ENCODE measurements at regions not wholly inside any gene's neighbourhood (a gene's known extent, or its start where the extent isn't known, plus 50 kb on each side); places are given as distances from the start of the nearest gene placed in this dataset.

- intact Hi-C loops (cut with micrococcal nuclease; ENCODE audit: unreplicated experiment), result no loop called here
- H3K9me3 Mint-ChIP-seq (ENCODE audit: unreplicated experiment), result no peaks in the 10 kb centered on the region
- ChIA-PET CTCF (no interaction called here), POLR2A (no interaction called here)
- H3K27me3 ChIP-seq (replicated peaks; ENCODE audit: control insufficient read depth, insufficient read depth, low read length), result no peaks in the 10 kb centered on the region
- no peak overlapping the region for H3K4me3 ChIP-seq (ENCODE audit: low read depth, low read length)
- H3K4me1 Mint-ChIP-seq (ENCODE audit: low read depth, unreplicated experiment), result no peaks in the 10 kb centered on the region
- no peak for TF ChIP-seq CTCF (IDR thresholded peaks at IDR 0.05; ENCODE audit: insufficient read depth in 1 of 2, low read depth in 1 of 2, low read length in 1 of 2, severe bottlenecking in 1 of 2, unreplicated experiment in 1 of 2)
- no peaks in the 10 kb centered on the region for H3K36me3 Mint-ChIP-seq (ENCODE audit: insufficient read depth, unreplicated experiment)
- H3K4me1 ChIP-seq, result no peaks in the 10 kb centered on the region
- peaks cover 31% of the 10 kb centered on the region for H3K27me3 Mint-ChIP-seq (ENCODE audit: insufficient read depth, unreplicated experiment)
- no peak overlapping the region for H3K4me3 Mint-ChIP-seq (ENCODE audit: unreplicated experiment)
- BruUV-seq (replicated peaks), result no TSS peak
- no peaks in the 10 kb centered on the region for H3K36me3 ChIP-seq (ENCODE audit: control insufficient read depth, insufficient read depth, low read length)
- no peak for DNase-seq
- H3K27ac Mint-ChIP-seq (ENCODE audit: unreplicated experiment), result no peak overlapping the region
- no peaks in the 10 kb centered on the region for H3K9me3 ChIP-seq
Observed at GRCh38 chr1:208515129-208515528, 270.9 kb upstream of the PLXNA2 start.

GRCh38 chr1:208516780-208517179 lies 272.6 kb upstream of the PLXNA2 start:
- H3K4me3 Mint-ChIP-seq (ENCODE audit: unreplicated experiment), result no peak overlapping the region
- H3K27me3 Mint-ChIP-seq (ENCODE audit: insufficient read depth, unreplicated experiment), result peaks cover 31% of the 10 kb centered on the region
- DNase-seq, result no peak
- Histone ChIP-seq H3K9me3 (no peaks in the 10 kb centered on the region), H3K4me1 (no peaks in the 10 kb centered on the region), H3K27me3 (replicated peaks; ENCODE audit: control insufficient read depth, insufficient read depth, low read length) (no peaks in the 10 kb centered on the region), H3K36me3 (ENCODE audit: control insufficient read depth, insufficient read depth, low read length) (no peaks in the 10 kb centered on the region), H3K4me3 (ENCODE audit: low read depth, low read length) (no peak overlapping the region)
- ChIA-PET POLR2A (no interaction called here), CTCF (no interaction called here)
- no peak for TF ChIP-seq CTCF (IDR thresholded peaks at IDR 0.05; ENCODE audit: insufficient read depth in 1 of 2, low read depth in 1 of 2, low read length in 1 of 2, severe bottlenecking in 1 of 2, unreplicated experiment in 1 of 2)
- intact Hi-C loops (cut with micrococcal nuclease; ENCODE audit: unreplicated experiment), result no loop called here
- no peaks in the 10 kb centered on the region for H3K36me3 Mint-ChIP-seq (ENCODE audit: insufficient read depth, unreplicated experiment)
- H3K4me1 Mint-ChIP-seq (ENCODE audit: low read depth, unreplicated experiment), result peaks cover 9% of the 10 kb centered on the region
- H3K9me3 Mint-ChIP-seq (ENCODE audit: unreplicated experiment), result no peaks in the 10 kb centered on the region
- H3K27ac Mint-ChIP-seq (ENCODE audit: unreplicated experiment), result no peak overlapping the region
- BruUV-seq (replicated peaks), result no TSS peak

GRCh38 chr1:208520438-208521099 lies 276.4 kb upstream of the PLXNA2 start:
- ChIA-PET POLR2A (no interaction called here), CTCF (no interaction called here)
- no peaks in the 10 kb centered on the region for H3K36me3 ChIP-seq (ENCODE audit: control insufficient read depth, insufficient read depth, low read length)
- no peaks in the 10 kb centered on the region for H3K4me1 ChIP-seq
- H3K4me3 ChIP-seq (ENCODE audit: low read depth, low read length), result no peak overlapping the region
- Mint-ChIP-seq H3K4me1 (ENCODE audit: low read depth, unreplicated experiment) (peaks cover 14% of the 10 kb centered on the region), H3K4me3 (ENCODE audit: unreplicated experiment) (no peak overlapping the region), H3K27me3 (ENCODE audit: insufficient read depth, unreplicated experiment) (peaks cover 20% of the 10 kb centered on the region), H3K27ac (ENCODE audit: unreplicated experiment) (no peak overlapping the region), H3K36me3 (ENCODE audit: insufficient read depth, unreplicated experiment) (no peaks in the 10 kb centered on the region), H3K9me3 (ENCODE audit: unreplicated experiment) (no peaks in the 10 kb centered on the region)
- H3K9me3 ChIP-seq, result no peaks in the 10 kb centered on the region
- no peaks in the 10 kb centered on the region for H3K27me3 ChIP-seq (replicated peaks; ENCODE audit: control insufficient read depth, insufficient read depth, low read length)
- BruUV-seq (replicated peaks), result no TSS peak
- no peak for DNase-seq
- no peak for TF ChIP-seq CTCF (IDR thresholded peaks at IDR 0.05; ENCODE audit: insufficient read depth in 1 of 2, low read depth in 1 of 2, low read length in 1 of 2, severe bottlenecking in 1 of 2, unreplicated experiment in 1 of 2)
- intact Hi-C loops (cut with micrococcal nuclease; ENCODE audit: unreplicated experiment), result no loop called here

All from Caco-2 (cell line).